IMR-90 (cell line): ENCODE measurements at regions not wholly inside any gene's neighbourhood (a gene's known extent, or its start where the extent isn't known, plus 50 kb on each side); places are given as distances from the start of the nearest gene placed in this dataset.

ENCODE experiments used
- BHLHE40 ChIP-seq: fragments of 150-350 bp; IDR thresholded peaks from 2 replicates; pipeline ENCODE4 v1.6.1; 2016; ENCODE audit warnings: mild to moderate bottlenecking, low read depth, low read length
- CEBPB ChIP-seq: IDR thresholded peaks from 2 replicates; pipeline ENCODE4 v1.6.1; 2012; ENCODE audit warnings: low read depth, low read length, improper control_type of control experiment
- CTCF ChIP-seq: conservative IDR thresholded peaks from 2 replicates; pipeline ENCODE4 v1.5.1; 2012; ENCODE audit warnings: mild to moderate bottlenecking, low read depth, low read length, improper control_type of control experiment
- MAFK ChIP-seq: IDR thresholded peaks from 2 replicates; pipeline ENCODE4 v1.6.1; 2012; ENCODE audit warnings: low read depth, low read length, improper control_type of control experiment
- MAZ ChIP-seq: IDR thresholded peaks from 2 replicates; pipeline ENCODE4 v1.6.1; 2012; ENCODE audit warnings: low read depth, mild to moderate bottlenecking, low read length, improper control_type of control experiment, moderate library complexity, borderline replicate concordance
- MXI1 ChIP-seq: IDR thresholded peaks from 2 replicates; pipeline ENCODE4 v1.6.1; 2012; ENCODE audit warnings: low read depth, mild to moderate bottlenecking, low read length, moderate library complexity, borderline replicate concordance
- NFE2L2 ChIP-seq: fragments of 150-350 bp; IDR thresholded peaks from 2 replicates; pipeline ENCODE4 v1.6.1; 2016; ENCODE audit warnings: low read depth, mild to moderate bottlenecking, low read length
- POLR2A ChIP-seq: IDR thresholded peaks from 2 replicates; pipeline ENCODE4 v1.6.1; 2012; ENCODE audit warnings: mild to moderate bottlenecking, low read depth, low read length
- RAD21 ChIP-seq: IDR thresholded peaks from 2 replicates; pipeline ENCODE4 v1.6.1; 2012; ENCODE audit warnings: low read length, improper control_type of control experiment
- RCOR1 ChIP-seq: IDR thresholded peaks from 2 replicates; pipeline ENCODE4 v1.6.1; 2012; ENCODE audit warnings: mild to moderate bottlenecking, low read length, improper control_type of control experiment; ENCODE audit not compliant: insufficient replicate concordance
- RFX5 ChIP-seq: IDR thresholded peaks from 2 replicates; pipeline ENCODE4 v1.8.0; 2012; ENCODE audit warnings: low read depth, mild to moderate bottlenecking, low read length, moderate library complexity

GRCh38 chr18:73621091-73621490, 526.5 kb downstream of the FBXO15 start:
- TF ChIP-seq CTCF (no peak), RAD21 (no peak), RFX5 (no peak), CEBPB (no peak), MAZ (no peak), POLR2A (no peak), MAFK (no peak), BHLHE40 (no peak), MXI1 (no peak), NFE2L2 (no peak), RCOR1 (no peak)
